HCT116 (cell line): ENCODE measurements at regions not wholly inside any gene's neighbourhood (a gene's known extent, or its start where the extent isn't known, plus 50 kb on each side); places are given as distances from the start of the nearest gene placed in this dataset.

Source experiments
- EZH2 ChIP-seq: fragments of 200-600 bp; sonication (generic); IDR thresholded peaks from 2 replicates; pipeline ENCODE4 v1.6.1; 2017; ENCODE audit warnings: antibody characterized with exemption, mixed run types
- JUND ChIP-seq: IDR thresholded peaks from 2 replicates; pipeline ENCODE4 v1.6.1; 2012
- POLR2A ChIP-seq: IDR thresholded peaks from 2 replicates; pipeline ENCODE4 v1.7.0; 2011; ENCODE audit warnings: borderline replicate concordance; ENCODE audit not compliant: insufficient read depth, insufficient read length; ENCODE audit errors: extremely low read depth
- POLR2AphosphoS5 ChIP-seq: IDR thresholded peaks from 2 replicates; pipeline ENCODE4 v1.6.1; 2011; ENCODE audit warnings: mild to moderate bottlenecking, low read depth, low read length, moderate library complexity
- SIN3A ChIP-seq: IDR thresholded peaks from 2 replicates; pipeline ENCODE4 v1.6.1; 2012; ENCODE audit warnings: low read depth
- SP1 ChIP-seq: IDR thresholded peaks from 2 replicates; pipeline ENCODE4 v1.6.1; 2012; ENCODE audit warnings: low read depth
- YY1 ChIP-seq: IDR thresholded peaks from 2 replicates; pipeline ENCODE4 v1.6.1; 2011; ENCODE audit warnings: low read length, low read depth, moderate library complexity, mild to moderate bottlenecking; ENCODE audit not compliant: insufficient replicate concordance; ENCODE audit errors: extremely low read depth
- ZNF274 ChIP-seq: fragments of 200-500 bp; sonication (Bioruptor generic); IDR thresholded peaks from 2 replicates; pipeline ENCODE4 v1.6.1; 2014; ENCODE audit warnings: mild to moderate bottlenecking, low read depth, low read length, inconsistent platforms
- TF ChIP-seq, protein P1 (sequence below), 3 experiments: fragments of 200-600 bp in 1 of 3; sonication (generic) in 1 of 3; IDR thresholded peaks in 2 of 3; conservative IDR thresholded peaks in 1 of 3; 2 replicates each; pipeline ENCODE4 v1.5.1; 2012 to 2017; ENCODE audit warnings: low read depth in 2 of 3, low read length in 2 of 3, antibody characterized with exemption in 1 of 3, borderline replicate concordance in 1 of 3, control low read depth in 1 of 3, mild to moderate bottlenecking in 1 of 3, mixed read lengths in 1 of 3, mixed run types in 1 of 3, moderate library complexity in 1 of 3; ENCODE audit not compliant: insufficient read depth in 1 of 3
- TF ChIP-seq, protein P2 (sequence below): IDR thresholded peaks from 2 replicates; pipeline ENCODE4 v1.6.1; 2012
- TF ChIP-seq, protein P3 (sequence below): IDR thresholded peaks from 2 replicates; pipeline ENCODE4 v1.6.1; 2012

DNA sequence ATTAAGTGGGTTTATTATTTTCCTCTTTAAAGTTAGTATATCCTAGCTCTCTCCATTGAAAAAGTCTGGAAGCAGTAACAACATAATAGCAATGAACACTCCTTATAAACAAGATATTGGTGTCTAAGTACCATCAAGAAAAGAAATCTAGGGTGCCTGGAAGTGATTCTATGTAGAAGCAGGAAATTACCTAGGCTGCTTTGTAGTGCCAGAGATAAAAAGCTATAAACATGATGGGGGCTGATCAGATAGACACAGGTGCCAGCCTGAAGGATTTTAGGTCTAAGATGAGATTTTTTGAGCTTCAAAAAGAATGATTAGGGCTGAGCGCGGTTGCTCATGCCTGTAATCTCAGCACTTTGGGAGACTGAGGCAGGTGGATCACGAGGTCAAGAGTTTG is 1179.3 kb upstream of the CDH9 start:
- TF ChIP-seq EZH2 (no peak), SIN3A (no peak), POLR2A (no peak), POLR2AphosphoS5 (no peak), JUND (no peak), ZNF274 (no peak), SP1 (no peak), YY1 (no peak)
- TF ChIP-seq, protein P1, sequence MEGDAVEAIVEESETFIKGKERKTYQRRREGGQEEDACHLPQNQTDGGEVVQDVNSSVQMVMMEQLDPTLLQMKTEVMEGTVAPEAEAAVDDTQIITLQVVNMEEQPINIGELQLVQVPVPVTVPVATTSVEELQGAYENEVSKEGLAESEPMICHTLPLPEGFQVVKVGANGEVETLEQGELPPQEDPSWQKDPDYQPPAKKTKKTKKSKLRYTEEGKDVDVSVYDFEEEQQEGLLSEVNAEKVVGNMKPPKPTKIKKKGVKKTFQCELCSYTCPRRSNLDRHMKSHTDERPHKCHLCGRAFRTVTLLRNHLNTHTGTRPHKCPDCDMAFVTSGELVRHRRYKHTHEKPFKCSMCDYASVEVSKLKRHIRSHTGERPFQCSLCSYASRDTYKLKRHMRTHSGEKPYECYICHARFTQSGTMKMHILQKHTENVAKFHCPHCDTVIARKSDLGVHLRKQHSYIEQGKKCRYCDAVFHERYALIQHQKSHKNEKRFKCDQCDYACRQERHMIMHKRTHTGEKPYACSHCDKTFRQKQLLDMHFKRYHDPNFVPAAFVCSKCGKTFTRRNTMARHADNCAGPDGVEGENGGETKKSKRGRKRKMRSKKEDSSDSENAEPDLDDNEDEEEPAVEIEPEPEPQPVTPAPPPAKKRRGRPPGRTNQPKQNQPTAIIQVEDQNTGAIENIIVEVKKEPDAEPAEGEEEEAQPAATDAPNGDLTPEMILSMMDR (IDR thresholded peaks at IDR 0.05 in 2 of 3, conservative IDR thresholded peaks at IDR 0.05 in 1 of 3; ENCODE audit: borderline replicate concordance in 1 of 3, insufficient read depth in 1 of 3, low read depth in 2 of 3, low read length in 2 of 3), result no peak
- TF ChIP-seq, protein P2, sequence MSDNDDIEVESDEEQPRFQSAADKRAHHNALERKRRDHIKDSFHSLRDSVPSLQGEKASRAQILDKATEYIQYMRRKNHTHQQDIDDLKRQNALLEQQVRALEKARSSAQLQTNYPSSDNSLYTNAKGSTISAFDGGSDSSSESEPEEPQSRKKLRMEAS, result no peak
- TF ChIP-seq, protein P3, sequence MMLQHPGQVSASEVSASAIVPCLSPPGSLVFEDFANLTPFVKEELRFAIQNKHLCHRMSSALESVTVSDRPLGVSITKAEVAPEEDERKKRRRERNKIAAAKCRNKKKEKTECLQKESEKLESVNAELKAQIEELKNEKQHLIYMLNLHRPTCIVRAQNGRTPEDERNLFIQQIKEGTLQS, result no peak
